Nucleus accumbens (tissue), 56 donors: ENCODE measurements at regions not wholly inside any gene's neighbourhood (a gene's known extent, or its start where the extent isn't known, plus 50 kb on each side); places are given as distances from the start of the nearest gene placed in this dataset.
A peak's percentile ranks its signal among the peaks of the same experiment; 100 is the strongest.

Experiments used
- DNase-seq, 56 donors: peaks; one replicate each; lab custom pipeline; 2025; lab: John Stamatoyannopoulos, UW

GRCh38 chr3:182183716-182184430 is 472.1 kb downstream of the SOX2 start:
- DNase-seq, result no peak

GRCh38 chr3:182185313-182185712 is 473.6 kb downstream of the SOX2 start:
- DNase-seq, result no peak

GRCh38 chr3:182190056-182190455 is 478.3 kb downstream of the SOX2 start:
- DNase-seq, result no peak

GRCh38 chr3:182198345-182198744 is 486.6 kb downstream of the SOX2 start:
- no peak for DNase-seq

GRCh38 chr3:182201456-182202168 is 489.9 kb downstream of the SOX2 start:
- DNase-seq, result no peak

- peak in 32 of 56 donors; percentile 1 to 72 (median 23) for DNase-seq
Observed at GRCh38 chr3:182212479-182213076, 500.9 kb downstream of the SOX2 start.

GRCh38 chr3:182214416-182214815 is 502.7 kb downstream of the SOX2 start:
- DNase-seq, result no peak

GRCh38 chr3:182215881-182216280 is 504.2 kb downstream of the SOX2 start:
- DNase-seq, result no peak

- no peak for DNase-seq
Observed at GRCh38 chr3:182216311-182216970, 504.7 kb downstream of the SOX2 start.

GRCh38 chr3:182220013-182220412 is 508.3 kb downstream of the SOX2 start:
- DNase-seq, result no peak

- no peak for DNase-seq
Observed at GRCh38 chr3:182220471-182220870, 508.7 kb downstream of the SOX2 start.

- DNase-seq, result no peak
Observed at GRCh38 chr3:182226995-182227394, 515.3 kb downstream of the SOX2 start.

- no peak for DNase-seq
Observed at GRCh38 chr3:182233405-182233804, 521.7 kb downstream of the SOX2 start.

GRCh38 chr3:182233957-182234356 is 522.2 kb downstream of the SOX2 start:
- no peak for DNase-seq

GRCh38 chr3:182234881-182235280 is 523.2 kb downstream of the SOX2 start:
- no peak for DNase-seq

- DNase-seq, result peak in 1 of 56 donors; percentile 28
Observed at GRCh38 chr3:182235504-182235903, 523.8 kb downstream of the SOX2 start.

- peak in 50 of 56 donors; percentile 3 to 82 (median 44) for DNase-seq
Observed at GRCh38 chr3:182238126-182238525, 526.4 kb downstream of the SOX2 start.

GRCh38 chr3:182239316-182239715 is 527.6 kb downstream of the SOX2 start:
- no peak for DNase-seq

GRCh38 chr3:182240474-182240873 is 528.7 kb downstream of the SOX2 start:
- DNase-seq, result no peak

- DNase-seq, result no peak
Observed at GRCh38 chr3:182241196-182241765, 529.6 kb downstream of the SOX2 start.
